Endothelial cell of umbilical vein (primary cell): ENCODE measurements at regions not wholly inside any gene's neighbourhood (a gene's known extent, or its start where the extent isn't known, plus 50 kb on each side); places are given as distances from the start of the nearest gene placed in this dataset.

Source experiments
- CTCF ChIP-seq, 2 donors: IDR thresholded peaks; 1 replicate in 1 of 2; 2 replicates in 1 of 2; pipeline ENCODE4 v1.5.1; 2011; ENCODE audit warnings: low read length in 2 of 2, mild to moderate bottlenecking in 2 of 2, moderate library complexity in 2 of 2, control low read depth in 1 of 2, inconsistent platforms in 1 of 2, low read depth in 1 of 2; ENCODE audit not compliant: insufficient read depth in 1 of 2; ENCODE audit errors: extremely low read depth in 1 of 2
- GATA2 ChIP-seq: IDR thresholded peaks from 2 replicates; pipeline ENCODE4 v1.7.0; 2011; ENCODE audit warnings: low read depth, mild to moderate bottlenecking, moderate library complexity, mixed read lengths, low read length; ENCODE audit not compliant: insufficient read length, insufficient read depth
- POLR2A ChIP-seq: IDR thresholded peaks from 2 replicates; pipeline ENCODE4 v1.6.1; 2012; ENCODE audit warnings: low read depth, mild to moderate bottlenecking, control low read depth, low read length

GRCh38 chr2:152971685-152972084 is 253.3 kb downstream of the ARL6IP6 start:
- no peak for TF ChIP-seq CTCF (IDR thresholded peaks at IDR 0.05; ENCODE audit: extremely low read depth in 1 of 2, insufficient read depth in 1 of 2, low read depth in 1 of 2, low read length in 2 of 2)
- no peak for TF ChIP-seq POLR2A
- TF ChIP-seq GATA2 = no peak
